H9 (cell line): ENCODE measurements at regions not wholly inside any gene's neighbourhood (a gene's known extent, or its start where the extent isn't known, plus 50 kb on each side); places are given as distances from the start of the nearest gene placed in this dataset.

Experiments
- DNase-seq: peaks from one replicate; pipeline ENCODE4 v3.0.0-alpha.2; 2017
- H2AFZ ChIP-seq: one replicate; pipeline ENCODE4 v1.6.1; 2013; ENCODE audit warnings: mild to moderate bottlenecking, low read length, control low read depth, moderate library complexity
- H2AK5ac ChIP-seq: 2 replicates; pipeline ENCODE4 v1.6.1; 2013; ENCODE audit warnings: low read length, control low read depth, mixed read lengths; ENCODE audit not compliant: insufficient read length
- H2BK120ac ChIP-seq: one replicate; pipeline ENCODE4 v1.6.1; 2013; ENCODE audit warnings: low read depth, mild to moderate bottlenecking, low read length, control low read depth, inconsistent platforms; ENCODE audit not compliant: poor library complexity, severe bottlenecking
- H2BK12ac ChIP-seq: 2 replicates; pipeline ENCODE4 v1.6.1; 2013; ENCODE audit warnings: low read length, control low read depth, mixed read lengths, low read depth; ENCODE audit not compliant: insufficient read length
- H2BK15ac ChIP-seq: 2 replicates; pipeline ENCODE4 v1.6.1; 2013; ENCODE audit warnings: low read depth, low read length, control low read depth
- H2BK20ac ChIP-seq: one replicate; pipeline ENCODE4 v1.6.1; 2013; ENCODE audit warnings: low read depth, mild to moderate bottlenecking, low read length, control low read depth, inconsistent platforms; ENCODE audit not compliant: poor library complexity, severe bottlenecking
- H2BK5ac ChIP-seq: 2 replicates; pipeline ENCODE4 v1.6.1; 2013; ENCODE audit warnings: low read length, control low read depth, mixed read lengths; ENCODE audit not compliant: insufficient read length
- H3K14ac ChIP-seq: 2 replicates; pipeline ENCODE4 v1.6.1; 2013; ENCODE audit warnings: low read length, control low read depth; ENCODE audit not compliant: insufficient read depth
- H3K18ac ChIP-seq: 2 replicates; pipeline ENCODE4 v1.6.1; 2013; ENCODE audit warnings: low read depth, mild to moderate bottlenecking, mixed read lengths, low read length, control low read depth; ENCODE audit not compliant: insufficient read length
- H3K23ac ChIP-seq: 2 replicates; pipeline ENCODE4 v1.6.1; 2013; ENCODE audit warnings: low read length, control low read depth, mixed read lengths, low read depth; ENCODE audit not compliant: insufficient read length
- H3K23me2 ChIP-seq: 2 replicates; pipeline ENCODE4 v1.6.1; 2013; ENCODE audit warnings: low read depth, mild to moderate bottlenecking, mixed read lengths, low read length, control low read depth; ENCODE audit not compliant: insufficient read length, poor library complexity, severe bottlenecking
- H3K27ac ChIP-seq: 2 replicates; pipeline ENCODE4 v1.5.1; 2013; ENCODE audit warnings: low read length, control low read depth, mixed read lengths, low read depth; ENCODE audit not compliant: insufficient read length
- H3K27me3 ChIP-seq: 2 replicates; pipeline ENCODE4 v1.6.1; 2013; ENCODE audit warnings: low read length, control low read depth, inconsistent platforms; ENCODE audit not compliant: insufficient read depth
- H3K4ac ChIP-seq: 2 replicates; pipeline ENCODE4 v1.6.1; 2013; ENCODE audit warnings: low read depth, mild to moderate bottlenecking, control low read depth, inconsistent platforms, low read length, moderate library complexity
- H3K4me1 ChIP-seq: 2 replicates; pipeline ENCODE4 v1.6.1; 2013; ENCODE audit warnings: low read length, control low read depth, inconsistent platforms; ENCODE audit not compliant: insufficient read depth
- H3K4me2 ChIP-seq: 2 replicates; pipeline ENCODE4 v1.6.1; 2013; ENCODE audit warnings: low read length, control low read depth, mixed read lengths; ENCODE audit not compliant: insufficient read length, insufficient read depth
- H3K56ac ChIP-seq: 2 replicates; pipeline ENCODE4 v1.6.1; 2013; ENCODE audit warnings: low read depth, mild to moderate bottlenecking, mixed read lengths, low read length, control low read depth; ENCODE audit not compliant: insufficient read length
- H3K79me1 ChIP-seq: 2 replicates; pipeline ENCODE4 v1.6.1; 2013; ENCODE audit warnings: low read depth, mild to moderate bottlenecking, moderate library complexity, low read length, control low read depth, inconsistent platforms; ENCODE audit not compliant: insufficient read depth, poor library complexity, severe bottlenecking
- H3K79me2 ChIP-seq: 2 replicates; pipeline ENCODE4 v1.6.1; 2013; ENCODE audit warnings: low read length, control low read depth, inconsistent platforms; ENCODE audit not compliant: insufficient read depth
- H3K9ac ChIP-seq: 2 replicates; pipeline ENCODE4 v1.6.1; 2013; ENCODE audit warnings: low read length, control low read depth, mixed read lengths; ENCODE audit not compliant: insufficient read length; ENCODE audit errors: extremely low read depth
- H3K9me3 ChIP-seq: one replicate; pipeline ENCODE4 v1.6.1; 2013; ENCODE audit warnings: low read depth, low read length, inconsistent platforms; ENCODE audit not compliant: control insufficient read depth
- H3T11ph ChIP-seq: one replicate; pipeline ENCODE4 v1.6.1; 2013; ENCODE audit warnings: mild to moderate bottlenecking, low read length, control low read depth, inconsistent platforms
- H4K20me1 ChIP-seq: one replicate; pipeline ENCODE4 v1.6.1; 2013; ENCODE audit not compliant: control insufficient read depth, insufficient read length, insufficient read depth
- H4K5ac ChIP-seq: 2 replicates; pipeline ENCODE4 v1.6.1; 2013; ENCODE audit warnings: low read depth, mild to moderate bottlenecking, mixed read lengths, low read length, control low read depth; ENCODE audit not compliant: insufficient read length
- H4K8ac ChIP-seq: replicated peaks from 2 replicates; pipeline ENCODE4 v1.6.1; 2013; ENCODE audit warnings: low read length, control low read depth, mixed read lengths, low read depth; ENCODE audit not compliant: insufficient read length
- H4K91ac ChIP-seq: 2 replicates; pipeline ENCODE4 v1.6.1; 2013; ENCODE audit warnings: low read depth, mild to moderate bottlenecking, moderate library complexity, mixed read lengths, low read length, control low read depth; ENCODE audit not compliant: insufficient read length
- H3K27ac Mint-ChIP-seq, 3 experiments: 2 replicates in 2 of 3; 3 replicates in 1 of 3; pipeline ENCODE4 v1.8.0; 2020 to 2021; ENCODE audit warnings: mixed read lengths in 3 of 3, mild to moderate bottlenecking in 1 of 3, moderate library complexity in 1 of 3
- H3K27me3 Mint-ChIP-seq: 2 replicates; pipeline ENCODE4 v1.8.0; 2021; ENCODE audit warnings: low read depth, mild to moderate bottlenecking, moderate library complexity, mixed read lengths
- H3K36me3 Mint-ChIP-seq, 3 experiments: 2 replicates in 2 of 3; 3 replicates in 1 of 3; pipeline ENCODE4 v1.8.0; 2020 to 2021; ENCODE audit warnings: low read depth in 3 of 3, mixed read lengths in 3 of 3; ENCODE audit not compliant: insufficient read depth in 1 of 3
- H3K4me1 Mint-ChIP-seq, 2 experiments: 2 replicates each; pipeline ENCODE4 v1.8.0; 2020; ENCODE audit warnings: mixed read lengths in 2 of 2
- H3K4me3 Mint-ChIP-seq, 2 experiments: 2 replicates in 1 of 2; 3 replicates in 1 of 2; pipeline ENCODE4 v1.8.0; 2020 to 2021; ENCODE audit warnings: mild to moderate bottlenecking in 2 of 2, mixed read lengths in 2 of 2, moderate library complexity in 1 of 2
- H3K9me3 Mint-ChIP-seq, 2 experiments: 2 replicates in 1 of 2; 3 replicates in 1 of 2; pipeline ENCODE4 v1.8.0; 2020; ENCODE audit warnings: mild to moderate bottlenecking in 2 of 2, mixed read lengths in 2 of 2, moderate library complexity in 1 of 2
- CTCF ChIP-seq: fragments of 200-600 bp; sonication (generic); conservative IDR thresholded peaks from 3 replicates; pipeline ENCODE4 v1.8.0; 2021; ENCODE audit warnings: antibody characterized with exemption, mild to moderate bottlenecking
- WGBS: extraction: QIAGEN DNeasy Blood & Tissue Kit; methylation state at CpG from one replicate; pipeline ENCODE4 v1.1.7; 2013; ENCODE audit warnings: missing lambda C conversion rate, low lambda C conversion rate, mixed read lengths; ENCODE audit not compliant: insufficient read length; ENCODE audit errors: extremely low coverage; 5-methylcytosine and 5-hydroxymethylcytosine counted together

- H3K27ac ChIP-seq, result no peak overlapping the region
- no peak overlapping the region for H3K14ac ChIP-seq
- H3K4me3 Mint-ChIP-seq, result no peak overlapping the region
- WGBS, result no CpG with 5 or more reads among the region's 2 CpGs
- no peak overlapping the region for H3K27ac Mint-ChIP-seq
- H2AK5ac ChIP-seq, result no peak overlapping the region
- no peak overlapping the region for H4K5ac ChIP-seq
- H3K18ac ChIP-seq, result no peak overlapping the region
- H2BK12ac ChIP-seq, result no peak overlapping the region
- H4K8ac ChIP-seq, result no peak overlapping the region
- TF ChIP-seq CTCF, result no peak
- no peak overlapping the region for H3K23ac ChIP-seq
- no peaks in the 10 kb centered on the region for H3K9me3 ChIP-seq
- 0 out of 5 replicates have a peak, but pooled peaks cover 0 to 3% of the 10 kb centered on the region in 2 experiments for H3K9me3 Mint-ChIP-seq
- H2BK5ac ChIP-seq, result no peak overlapping the region
- DNase-seq, result no peak
- no peak overlapping the region for H3T11ph ChIP-seq
- no peaks in the 10 kb centered on the region for H3K27me3 Mint-ChIP-seq
- no peaks in the 10 kb centered on the region for H4K20me1 ChIP-seq
- H2AFZ ChIP-seq, result no peak overlapping the region
- no peaks in the 10 kb centered on the region for H3K36me3 Mint-ChIP-seq
- no peaks in the 10 kb centered on the region for H3K79me2 ChIP-seq
- no peak overlapping the region for H3K9ac ChIP-seq
- H3K4me1 ChIP-seq, result peaks cover 2% of the 10 kb centered on the region; the same call in 1 of the 2 replicates
- H2BK120ac ChIP-seq, result no peak overlapping the region
- no peak overlapping the region for H2BK20ac ChIP-seq
- no peak overlapping the region for H3K56ac ChIP-seq
- no peak overlapping the region for H3K4ac ChIP-seq
- H3K4me2 ChIP-seq, result no peak overlapping the region
- H3K23me2 ChIP-seq, result no peaks in the 10 kb centered on the region
- H4K91ac ChIP-seq, result no peak overlapping the region
- H3K79me1 ChIP-seq, result no peaks in the 10 kb centered on the region
- H2BK15ac ChIP-seq, result no peak overlapping the region
- peaks cover 6 to 7% of the 10 kb centered on the region in 2 experiments for H3K4me1 Mint-ChIP-seq
- H3K27me3 ChIP-seq, result no peaks in the 10 kb centered on the region
Observed at GRCh38 chr2:198479065-198479464, 674.7 kb downstream of the PLCL1 start.
